ENCODE measurements at regions not wholly inside any gene's neighbourhood (a gene's known extent, or its start where the extent isn't known, plus 50 kb on each side); places are given as distances from the start of the nearest gene placed in this dataset.
A peak's percentile ranks its signal among the peaks of the same experiment; 100 is the strongest.

GRCh38 chr6:67914419-67914818 is 720.7 kb upstream of the ADGRB3 start (continued):
- TF ChIP-seq MBD1 (CRISPR knock-in tag; IDR thresholded peaks at IDR 0.05) (no peak), RBM25 (IDR thresholded peaks at IDR 0.05; ENCODE audit: low read depth, low read length, severe bottlenecking) (peak; percentile 57), CLOCK (CRISPR knock-in tag; IDR thresholded peaks at IDR 0.05; ENCODE audit: borderline replicate concordance) (no peak)

GRCh38 chr6:67909354-67909753 is 725.7 kb upstream of the ADGRB3 start:
- Histone ChIP-seq H3K27me3 (ENCODE audit: control insufficient read depth in 2 of 2, insufficient read depth in 2 of 2, low read length in 2 of 2) (no peaks in the 10 kb centered on the region), H3K4me1 (replicated peaks in 1 of 2; ENCODE audit: control insufficient read depth in 2 of 2, insufficient read depth in 2 of 2, low read length in 2 of 2) (no peaks in the 10 kb centered on the region), H3K36me3 (ENCODE audit: control insufficient read depth, insufficient read depth, low read length) (no peaks in the 10 kb centered on the region), H3K4me2 (ENCODE audit: insufficient read depth, low read length) (no peak overlapping the region), H3K9ac (ENCODE audit: insufficient read depth in 1 of 2, low read depth in 2 of 2, low read length in 2 of 2) (no peak overlapping the region), H3K9me3 (replicated peaks; ENCODE audit: control insufficient read depth, insufficient read depth, low read depth, low read length) (peaks cover 4% of the 10 kb centered on the region), H3K27ac (ENCODE audit: extremely low read depth, low read depth, low read length) (no peak overlapping the region), H4K20me1 (replicated peaks; ENCODE audit: control insufficient read depth, insufficient read depth, low read length) (no peaks in the 10 kb centered on the region), H3K4me3 (no peak overlapping the region), H3K9me1 (ENCODE audit: control insufficient read depth, insufficient read depth, low read length) (no peaks in the 10 kb centered on the region), H2AFZ (ENCODE audit: low read depth, low read length) (no peak overlapping the region), H3K79me2 (ENCODE audit: control insufficient read depth, insufficient read depth, low read length) (no peaks in the 10 kb centered on the region)
- POLR2A ChIA-PET: no interaction called here
- ATAC-seq (no peak), DNase-seq (ENCODE audit: extremely low read depth in 1 of 4, low spot score in 3 of 4) (no peak), FAIRE-seq (no peak)
- intact Hi-C loops (cut with micrococcal nuclease): no loop called here
- BruUV-seq (replicated peaks): no TSS peak
- 50% methylated on average over 2 of the region's 2 CpGs for WGBS (ENCODE audit: insufficient coverage, low coverage, missing lambda C conversion rate)
- in situ Hi-C loops (cut with MboI): no loop called here
- CTCF ChIA-PET (ENCODE audit: low intra/inter-chr PET ratio): no interaction called here
- no peak for TF ChIP-seq POLR2B (IDR thresholded peaks at IDR 0.05; ENCODE audit: low read depth, partially characterized antibody)
- TF ChIP-seq C11orf30 (IDR thresholded peaks at IDR 0.05; ENCODE audit: low read depth): peak; percentile 89
- no peak for TF ChIP-seq LEF1 (IDR thresholded peaks at IDR 0.05)
- TF ChIP-seq MTA1 (IDR thresholded peaks at IDR 0.05; ENCODE audit: borderline replicate concordance): no peak
- TF ChIP-seq MAFG (tag; conservative IDR thresholded peaks at IDR 0.05): peak; percentile 77
- no peak for TF ChIP-seq VEZF1 (CRISPR knock-in tag; IDR thresholded peaks at IDR 0.05)
- no peak for TF ChIP-seq ZC3H8 (IDR thresholded peaks at IDR 0.05)
- no peak for TF ChIP-seq ZNF12 (CRISPR knock-in tag; IDR thresholded peaks at IDR 0.05)
- peak; percentile 88 for TF ChIP-seq MAFF (IDR thresholded peaks at IDR 0.05; ENCODE audit: low read length)
- TF ChIP-seq MAFK (IDR thresholded peaks at IDR 0.05; ENCODE audit: low read length): peak; percentile 86
- peak; percentile 96 for TF ChIP-seq ZNF316 (IDR thresholded peaks at IDR 0.05)

All from K562 (cell line).